Limb (tissue), 2 donors: ENCODE measurements at regions not wholly inside any gene's neighbourhood (a gene's known extent, or its start where the extent isn't known, plus 50 kb on each side); places are given as distances from the start of the nearest gene placed in this dataset.
A peak's percentile ranks its signal among the peaks of the same experiment; 100 is the strongest.

Experiments used
- DNase-seq, 2 donors: peaks; one replicate each; pipeline ENCODE4 v3.0.0-alpha.2; 2016; ENCODE audit errors: extremely low spot score in 2 of 2

DNA sequence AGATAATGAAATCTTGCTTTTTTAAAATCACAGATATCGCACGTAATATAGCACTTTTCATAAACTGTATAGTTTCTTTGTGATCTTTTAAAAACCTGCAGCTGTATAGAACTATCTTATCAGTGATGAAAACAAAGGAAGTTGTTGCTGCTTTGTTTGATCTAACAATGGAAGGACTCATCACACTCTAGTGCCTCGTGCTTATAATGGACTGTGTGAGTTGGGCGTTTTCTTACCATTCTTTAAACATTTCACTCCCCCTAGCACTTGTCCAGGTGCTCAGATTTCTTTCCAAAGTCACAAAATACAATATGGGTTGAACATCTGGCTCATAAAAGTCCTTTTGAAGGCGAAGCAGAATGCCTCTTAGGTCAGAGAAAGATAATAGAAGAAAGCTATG is 94.8 kb upstream of the SPATS2L start:
- DNase-seq: no peak

DNA sequence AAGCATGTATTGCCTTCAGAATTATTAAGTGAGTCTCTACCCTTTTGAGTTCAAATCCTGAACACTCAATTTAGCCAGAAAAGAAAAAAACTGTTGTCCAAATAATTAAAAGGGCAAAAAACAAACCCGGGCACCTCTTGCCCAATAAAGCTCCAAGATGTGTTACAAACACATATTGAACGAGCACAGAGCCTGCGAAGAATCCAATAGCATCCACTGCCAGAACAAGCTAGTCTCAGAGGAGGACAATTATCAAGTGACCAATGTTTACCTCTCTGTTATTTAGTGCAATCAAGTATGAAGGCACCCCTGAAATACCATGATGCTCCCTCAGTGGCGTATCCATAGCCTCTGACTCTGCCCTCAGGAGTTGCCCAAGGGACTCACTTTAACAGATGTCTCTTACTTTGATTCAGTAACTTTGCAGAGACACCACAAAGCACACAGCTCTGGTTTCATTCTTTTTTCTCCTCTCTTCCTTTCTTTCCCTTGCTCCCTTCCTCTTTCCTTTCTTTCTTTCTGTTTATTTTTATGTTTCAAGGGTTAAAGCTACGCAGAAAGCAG is 93.5 kb upstream of the SPATS2L start:
- no peak for DNase-seq

DNA sequence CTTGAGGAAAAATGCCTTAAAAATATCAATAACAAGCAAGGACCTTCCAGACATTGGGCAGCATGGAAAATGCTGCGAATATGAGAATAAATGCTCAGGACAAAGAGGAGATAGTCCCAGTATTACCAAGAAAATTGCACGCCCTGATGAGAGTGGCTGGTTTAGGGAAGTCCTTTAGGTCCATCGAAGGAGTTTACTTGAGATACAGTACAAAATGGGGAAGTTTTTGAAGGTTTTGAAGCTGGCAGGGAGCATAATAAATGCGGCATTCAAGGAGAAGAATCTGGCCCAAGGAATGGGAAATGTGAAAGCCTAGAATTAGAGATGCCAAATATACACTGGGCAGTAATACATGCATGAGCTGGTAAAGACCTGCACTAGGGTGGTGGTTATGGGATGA is 90.2 kb upstream of the SPATS2L start:
- no peak for DNase-seq

DNA sequence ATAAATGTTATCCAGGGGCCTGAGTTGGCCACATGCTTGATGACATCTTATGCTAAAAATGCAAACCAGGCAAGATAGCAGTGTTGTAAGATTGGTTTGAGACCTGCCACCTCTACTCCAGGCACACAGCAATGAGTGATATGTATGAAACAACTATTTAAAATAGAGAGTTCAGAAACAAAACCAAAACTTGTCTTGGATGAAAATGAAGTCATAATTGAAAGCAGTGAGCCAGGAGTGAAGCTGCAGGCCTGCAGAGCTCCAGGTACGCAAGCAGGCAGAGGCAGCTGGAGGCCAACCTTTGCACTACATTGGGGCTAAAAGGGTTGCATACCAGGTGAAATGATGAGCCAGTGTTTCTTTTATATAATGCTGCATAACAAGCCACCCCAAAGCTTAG is 89.2 kb upstream of the SPATS2L start:
- DNase-seq: no peak

DNA sequence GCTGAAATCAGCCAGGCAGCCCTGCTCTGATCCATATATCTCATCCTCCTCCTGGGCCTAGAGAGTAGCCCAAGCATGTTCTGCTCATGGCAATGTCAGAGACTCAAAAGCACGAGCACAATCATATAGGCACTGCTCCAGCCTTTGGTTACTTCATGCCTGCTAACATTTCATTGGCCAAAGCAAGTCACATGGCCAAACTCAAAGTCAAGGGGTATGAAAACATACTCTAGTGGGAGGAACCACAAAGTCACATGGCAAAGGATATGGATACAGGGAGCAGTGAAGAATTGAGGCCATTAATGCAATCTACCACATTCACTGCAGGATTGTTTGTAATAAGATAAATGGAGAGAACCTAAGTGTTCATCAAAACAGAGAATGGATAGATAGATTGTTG is 87.8 kb upstream of the SPATS2L start:
- no peak for DNase-seq

DNA sequence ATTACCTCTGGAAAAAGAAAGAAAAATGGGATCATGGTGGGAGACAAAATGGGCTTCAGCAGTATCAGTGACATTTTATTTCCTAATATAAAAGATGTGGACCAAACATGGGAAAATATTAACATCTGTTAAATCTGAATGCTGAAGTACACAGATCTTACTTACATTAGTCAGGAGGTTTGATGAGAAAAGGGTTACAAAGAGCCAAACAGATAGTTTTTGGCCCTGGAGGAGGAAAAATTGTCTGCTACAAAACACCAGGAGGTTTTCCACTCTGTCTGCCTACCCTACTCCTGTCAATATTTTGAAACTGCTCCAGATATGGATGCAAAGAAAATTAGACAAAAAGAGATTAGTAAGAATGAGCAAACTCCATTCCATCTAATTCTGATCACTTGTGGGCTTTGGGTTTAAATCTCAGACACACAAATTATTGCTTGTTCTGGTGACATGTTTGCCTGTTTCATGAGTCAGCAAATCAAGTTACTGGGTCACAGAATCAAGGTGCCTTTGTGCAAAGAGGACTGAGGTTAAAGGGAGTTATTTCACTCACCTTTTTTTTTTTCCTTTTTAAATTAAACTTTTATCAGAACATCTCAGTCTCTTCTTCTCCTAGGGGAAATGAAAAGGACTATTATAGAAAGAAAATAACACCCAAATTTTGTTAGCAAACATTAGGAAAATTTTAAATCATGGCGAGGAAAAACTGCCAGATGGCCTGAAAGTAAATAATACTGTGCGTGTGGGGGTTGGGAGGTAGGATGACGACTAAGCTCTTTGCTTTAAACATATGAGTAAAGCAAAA is 87.0 kb upstream of the SPATS2L start:
- no peak for DNase-seq

DNA sequence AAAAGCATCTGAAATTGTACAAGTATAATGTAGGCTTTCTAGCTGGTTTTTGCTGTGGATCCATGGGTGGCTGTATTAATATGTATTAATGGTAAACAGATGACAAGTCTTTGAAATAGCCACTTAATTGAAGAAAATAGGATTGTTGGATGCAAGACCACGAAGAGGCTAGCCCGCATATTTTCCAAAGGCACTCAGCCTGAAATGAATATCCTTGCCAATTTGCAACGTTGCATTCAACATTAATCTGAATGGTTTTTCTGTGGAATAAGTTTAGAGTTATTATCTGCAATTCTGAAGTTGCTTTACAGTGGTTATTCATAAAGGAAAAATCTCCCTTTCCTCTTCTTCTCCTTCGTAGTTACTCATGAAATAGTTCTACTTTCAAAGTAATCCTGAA is 86.2 kb upstream of the SPATS2L start:
- DNase-seq: no peak

DNA sequence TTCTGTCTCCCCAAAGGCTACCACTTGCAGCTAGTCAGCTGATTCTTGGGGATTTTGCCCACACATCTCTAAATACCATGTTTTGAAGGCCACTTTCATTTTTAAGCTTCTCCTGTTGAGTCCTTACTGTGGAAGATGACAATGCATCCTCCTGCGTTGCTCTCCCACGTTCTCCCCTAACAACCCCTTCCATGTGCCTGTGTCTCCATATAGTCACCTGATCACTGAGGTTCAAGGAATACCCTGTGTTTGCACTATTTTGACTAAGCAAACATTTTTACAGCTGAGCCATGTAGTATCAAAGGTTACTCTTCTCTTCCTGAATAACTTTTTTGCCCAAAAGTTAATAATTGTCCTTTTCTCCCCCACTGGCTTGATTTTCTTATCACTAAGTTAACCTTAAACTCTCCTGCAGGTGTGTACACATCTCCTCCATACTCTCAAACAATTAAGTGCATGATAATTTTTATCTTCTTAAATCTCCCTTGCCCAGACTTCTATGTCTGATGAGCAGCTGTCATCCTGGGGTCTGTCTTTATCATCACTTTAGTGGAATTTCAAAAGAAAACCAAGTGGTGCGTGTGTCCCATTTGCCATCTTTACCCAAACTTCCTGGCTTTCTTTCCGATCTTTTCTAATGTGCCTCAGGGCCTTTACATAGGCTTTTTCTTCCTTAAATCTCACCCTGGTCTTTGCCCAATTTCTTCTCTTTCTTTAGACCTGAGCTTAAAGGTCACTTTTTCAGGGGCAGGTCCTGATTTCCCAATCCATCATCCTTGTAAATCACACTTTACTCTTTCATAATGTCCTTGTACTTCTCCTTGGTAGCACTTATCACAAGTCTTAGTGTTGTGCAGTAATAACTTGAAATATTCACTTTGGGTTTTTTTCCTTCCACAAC is 85.2 kb upstream of the SPATS2L start:
- DNase-seq: no peak

DNA sequence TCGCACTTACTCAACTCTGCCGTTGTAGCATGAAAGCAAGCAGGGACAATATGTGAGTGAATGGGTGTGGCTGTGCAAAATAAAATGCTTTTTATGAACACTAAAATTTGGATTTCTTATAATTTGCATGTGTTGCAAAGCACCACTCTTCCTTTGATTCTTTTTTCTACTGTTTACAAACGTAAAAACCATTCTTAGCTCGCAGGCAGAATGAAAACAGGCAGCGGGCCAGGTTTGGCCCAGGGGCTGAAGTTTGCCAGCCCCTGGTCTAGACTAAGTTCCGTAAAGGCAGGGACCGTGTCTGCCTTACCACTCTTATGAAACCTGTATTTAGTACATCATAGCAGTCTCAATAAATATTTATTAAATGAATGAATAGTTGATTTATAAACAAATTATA is 83.7 kb upstream of the SPATS2L start:
- DNase-seq: no peak

DNA sequence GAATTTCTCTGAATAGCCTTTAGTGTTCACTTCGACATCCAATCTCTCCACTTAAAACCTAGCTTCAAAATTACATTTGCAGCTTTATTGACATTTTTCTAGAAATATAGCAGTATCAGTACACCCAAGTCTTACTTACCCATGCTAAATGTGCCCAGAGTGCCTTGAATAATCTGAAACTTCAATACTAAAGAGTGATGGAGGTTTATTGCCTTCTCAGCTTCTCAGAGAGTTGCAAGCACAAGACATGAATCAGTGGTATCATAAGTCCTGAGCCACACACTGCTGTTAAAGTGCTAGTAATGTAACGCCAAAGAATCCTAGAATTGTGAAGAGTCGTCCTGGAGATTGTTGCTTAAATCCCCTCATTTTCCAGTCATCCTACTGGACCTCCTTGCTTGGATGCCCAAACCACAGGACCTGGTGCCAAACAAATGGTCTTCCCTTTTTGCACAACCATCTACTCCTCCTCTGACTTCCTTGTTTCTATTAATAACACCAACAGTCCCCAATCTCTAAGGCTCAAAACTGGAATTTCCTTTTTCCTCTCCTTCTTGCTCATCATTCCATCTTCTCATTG is 83.2 kb upstream of the SPATS2L start:
- no peak for DNase-seq

DNA sequence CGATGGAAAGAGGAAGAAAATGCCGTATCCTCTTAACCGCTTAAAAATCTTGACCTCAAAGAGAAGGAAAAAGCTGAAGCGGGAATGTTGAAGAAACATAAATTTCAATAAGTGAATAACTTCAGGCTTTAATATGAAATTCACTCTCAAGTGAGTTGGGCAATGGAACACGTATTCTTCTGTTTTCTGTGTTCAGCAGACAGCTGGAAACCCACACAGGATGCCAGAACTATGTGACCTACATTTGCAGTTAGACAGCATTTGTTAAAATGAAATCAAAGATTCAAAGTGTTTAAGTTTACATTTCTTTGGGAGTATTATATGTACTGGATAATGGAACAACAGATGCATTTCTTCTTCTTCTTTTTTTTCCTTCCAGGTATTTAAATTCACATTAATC is 80.5 kb upstream of the SPATS2L start:
- peak in 1 of 2 donors; percentile 72 for DNase-seq

DNA sequence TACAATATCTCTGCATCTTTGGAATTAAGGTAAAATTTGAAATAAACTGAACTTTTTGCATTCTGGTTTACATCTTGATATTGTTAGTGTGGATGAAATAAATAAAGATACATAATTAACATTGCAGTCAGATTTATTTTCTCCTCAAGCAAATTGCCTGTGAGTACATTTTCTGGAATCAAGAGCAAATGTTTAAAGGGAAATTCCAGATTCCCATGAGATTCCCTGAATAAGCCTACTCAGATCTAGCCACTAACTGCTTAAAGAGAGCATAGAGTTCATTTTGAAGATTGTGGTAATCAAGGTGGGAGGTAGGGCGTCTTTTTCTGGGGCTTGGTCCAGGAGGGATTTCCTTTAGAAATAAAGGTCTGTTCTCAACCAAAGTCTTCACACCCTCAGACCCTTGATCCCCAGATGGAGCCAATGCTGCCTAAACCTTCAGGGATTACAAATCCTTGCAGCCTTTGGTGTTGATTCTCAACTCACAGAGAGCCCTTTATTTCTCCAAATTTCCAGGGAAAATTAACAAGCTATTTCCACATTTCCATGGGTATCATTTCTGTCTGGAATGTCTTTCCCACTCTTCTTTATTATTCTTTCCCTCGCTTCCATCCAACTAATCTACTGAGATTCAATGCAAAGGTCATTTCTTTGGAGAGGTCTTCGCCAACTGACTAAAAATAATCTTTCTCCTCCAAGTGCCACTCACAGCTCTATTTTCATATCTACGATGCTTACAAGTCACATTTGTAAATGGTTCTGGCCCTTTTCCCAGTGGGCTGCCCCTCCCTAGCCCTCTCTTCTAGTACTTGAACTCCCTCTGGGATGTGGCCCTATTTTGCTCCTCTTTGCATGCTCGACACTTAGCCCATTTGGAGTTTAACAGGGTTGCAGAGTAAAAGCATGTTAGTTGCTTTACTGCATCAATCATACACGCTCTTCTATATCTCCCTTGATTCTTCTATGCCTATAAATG is 79.8 kb upstream of the SPATS2L start:
- DNase-seq: peak in 1 of 2 donors; percentile 49

DNA sequence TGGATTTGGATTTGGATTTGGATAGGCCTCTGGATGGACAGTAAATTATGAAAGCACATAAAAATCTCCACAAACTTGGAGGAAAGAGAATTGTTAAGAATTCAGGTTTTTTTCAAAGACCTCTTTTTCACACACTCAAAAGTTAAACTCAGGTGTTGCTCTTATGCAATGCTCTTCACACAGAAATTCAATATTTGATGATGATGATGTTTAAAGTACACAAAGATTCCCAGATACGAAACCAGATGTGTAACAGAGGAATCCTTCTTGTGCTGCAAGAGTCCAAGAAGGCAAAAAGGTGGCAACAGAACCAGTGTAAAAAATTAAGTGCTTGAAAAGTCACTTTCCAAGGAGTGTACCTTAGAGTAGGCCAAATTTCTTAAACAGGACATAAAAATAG is 75.8 kb upstream of the SPATS2L start:
- DNase-seq: no peak

DNA sequence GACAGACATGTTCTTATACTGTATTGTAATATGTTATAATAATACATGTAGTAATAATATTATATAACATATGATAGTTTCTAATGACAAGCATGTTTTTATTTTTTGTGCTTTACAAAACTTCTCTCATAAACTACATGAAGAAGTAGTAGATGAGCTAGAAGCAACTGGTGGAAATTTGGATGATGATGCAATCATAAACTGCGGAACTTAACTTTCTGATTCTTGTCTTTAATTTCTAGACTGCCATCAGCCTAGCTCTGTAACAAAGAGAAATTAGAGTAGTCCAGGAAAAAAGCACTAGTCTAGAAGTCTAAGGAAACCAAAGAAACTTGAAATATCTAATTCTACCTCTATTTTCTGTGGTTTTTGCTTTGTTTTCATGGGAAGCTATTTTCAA is 71.0 kb upstream of the SPATS2L start:
- no peak for DNase-seq

DNA sequence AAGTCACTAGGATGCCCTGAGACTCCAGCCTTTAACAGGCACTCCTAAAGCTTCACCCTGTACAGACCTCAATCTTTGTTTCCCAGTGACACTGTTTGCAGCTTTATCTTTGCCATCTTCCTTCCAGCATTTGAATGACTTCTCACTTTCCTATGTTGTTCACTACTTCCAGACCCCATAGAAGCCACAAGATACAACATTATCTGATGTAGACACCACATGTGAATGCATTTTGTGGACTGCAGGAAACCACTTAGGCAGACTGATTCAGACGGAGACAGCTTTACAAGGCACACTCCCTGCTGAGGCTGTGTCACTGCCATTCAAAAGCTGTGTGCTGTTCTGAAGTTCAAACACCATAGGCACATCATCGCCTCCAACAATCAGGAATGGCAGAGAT is 67.3 kb upstream of the SPATS2L start:
- DNase-seq: no peak

DNA sequence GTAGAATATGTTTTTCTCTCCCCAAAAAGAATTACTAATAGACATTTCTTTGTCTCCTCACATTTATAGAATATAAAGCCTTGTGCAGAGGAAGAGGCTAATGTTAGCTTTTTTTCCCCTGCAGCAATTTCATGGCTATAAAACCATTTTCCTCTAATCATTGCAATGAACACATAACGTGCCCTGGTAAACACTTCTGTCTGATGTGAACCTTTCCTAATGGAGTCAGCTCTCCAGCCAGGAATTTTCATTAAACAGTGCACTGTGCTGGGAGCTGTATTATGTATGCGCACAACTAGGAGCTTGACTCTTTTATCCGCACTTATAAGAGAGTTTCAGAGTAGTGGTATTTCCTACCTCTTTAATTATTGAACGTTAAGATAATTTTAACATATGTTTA is 63.9 kb upstream of the SPATS2L start:
- DNase-seq: no peak

DNA sequence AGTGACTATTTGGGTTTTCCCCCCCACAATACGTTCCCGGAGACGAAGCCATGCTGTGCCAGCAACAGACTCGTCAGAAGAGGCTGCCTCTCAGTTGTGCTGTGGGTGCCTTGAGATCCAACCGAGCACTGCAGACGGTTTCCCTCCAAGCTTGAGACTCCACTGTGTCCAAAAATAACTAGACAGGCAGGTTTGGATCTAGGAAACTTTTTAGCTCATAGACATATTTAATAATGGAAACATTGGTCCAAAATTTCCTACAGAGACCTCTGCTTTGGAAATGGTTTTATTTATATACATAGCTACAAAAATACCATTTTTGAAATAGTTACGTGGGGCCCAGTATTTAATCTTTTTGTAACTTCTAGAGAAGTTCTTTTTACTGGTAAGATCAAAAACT is 63.1 kb upstream of the SPATS2L start:
- no peak for DNase-seq

DNA sequence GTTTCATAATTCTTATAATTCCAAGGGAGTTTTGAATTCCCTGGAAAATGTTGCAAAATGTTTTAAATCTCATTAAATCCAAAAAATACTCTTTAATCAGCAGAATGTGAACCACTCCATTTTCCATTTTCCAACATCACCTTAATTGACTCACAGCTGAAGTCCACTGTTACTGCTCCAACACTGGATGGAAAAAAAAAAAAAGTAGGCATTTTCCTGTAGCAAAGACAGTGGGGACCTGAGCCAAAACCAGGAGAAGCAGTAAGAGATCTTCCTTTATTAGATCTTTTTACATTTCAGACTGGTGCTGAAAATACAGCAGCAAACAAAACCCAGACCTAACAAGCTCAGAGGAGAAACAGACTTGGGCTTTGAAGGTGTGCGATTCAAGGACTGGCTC is 62.4 kb upstream of the SPATS2L start:
- no peak for DNase-seq

DNA sequence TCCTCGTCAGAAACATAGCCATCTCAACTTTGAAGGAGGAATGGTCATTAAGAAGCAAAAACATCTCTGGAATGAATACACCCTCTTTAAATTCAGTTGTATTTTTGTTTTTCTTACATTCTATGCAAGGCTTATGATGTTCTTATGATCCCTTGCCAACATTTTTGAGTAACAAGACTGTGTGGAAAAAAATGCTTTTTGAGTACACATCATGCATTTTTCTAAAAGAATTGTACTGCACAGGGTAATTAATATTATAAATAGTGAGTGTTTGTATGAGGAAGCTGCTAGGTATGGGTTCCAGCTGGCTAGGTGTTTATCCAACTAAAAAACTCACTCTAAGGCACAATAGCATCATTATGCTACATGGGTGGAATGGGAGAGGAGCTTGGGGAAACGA is 59.0 kb upstream of the SPATS2L start:
- no peak for DNase-seq

DNA sequence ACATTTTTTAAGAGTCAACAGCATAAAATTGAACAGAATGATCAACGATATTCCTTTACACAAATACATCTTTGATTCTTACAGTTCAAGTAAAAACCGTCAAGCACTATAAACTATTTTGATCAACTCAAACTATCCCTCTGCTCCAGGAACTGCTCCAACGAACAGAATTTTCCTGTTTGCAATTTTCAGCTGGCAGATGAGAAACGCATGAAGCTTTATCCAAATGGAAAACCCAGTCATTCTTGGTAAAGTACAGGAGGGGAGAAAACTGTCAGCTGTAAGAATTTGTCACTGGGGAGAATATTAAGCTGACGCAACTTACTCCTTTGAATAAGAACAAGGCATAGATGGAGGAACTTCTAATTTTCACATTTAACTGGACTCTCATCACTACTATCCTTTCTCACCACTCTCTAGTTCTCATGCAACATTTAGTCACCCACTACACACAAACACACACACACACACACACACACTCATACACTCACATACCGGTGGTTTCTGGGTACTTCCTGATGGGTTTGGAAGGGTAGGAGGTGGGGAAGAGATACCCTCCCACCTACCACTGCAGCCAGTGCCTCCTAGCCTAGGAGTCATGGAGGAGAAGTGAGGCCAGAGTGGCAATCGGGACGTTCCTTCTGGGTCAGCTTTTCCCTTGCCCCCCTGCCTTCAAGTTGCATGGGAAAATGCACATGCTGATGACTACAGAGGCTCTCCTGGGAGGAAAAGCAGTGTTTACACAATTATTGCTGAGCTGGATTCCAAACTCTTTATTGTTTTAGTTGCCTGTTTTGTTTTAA is 54.0 kb upstream of the SPATS2L start:
- peak in 1 of 2 donors; percentile 27 for DNase-seq
